Tibial artery (tissue), 4 donors: ENCODE measurements at regions not wholly inside any gene's neighbourhood (a gene's known extent, or its start where the extent isn't known, plus 50 kb on each side); places are given as distances from the start of the nearest gene placed in this dataset.

Source experiments
- DNase-seq, 2 donors: peaks; one replicate each; pipeline ENCODE4 v3.0.0-alpha.2; 2019
- H3K27ac ChIP-seq, 2 donors: fragments of 200-600 bp; sonication (generic) in 1 of 2; 1 replicate in 1 of 2; 2 replicates in 1 of 2; pipeline ENCODE4 v1.5.1; 2018 to 2019; ENCODE audit warnings: mild to moderate bottlenecking in 1 of 2
- H3K27me3 ChIP-seq, 2 donors: fragments of 200-600 bp; sonication (generic) in 1 of 2; one replicate each; pipeline versions ENCODE4 v1.5.1 to v1.6.0; 2016 to 2019
- H3K36me3 ChIP-seq, 3 donors: fragments of 200-600 bp; sonication (generic) in 2 of 3; one replicate each; pipeline ENCODE4 v1.5.1; 2016 to 2019; ENCODE audit warnings: mild to moderate bottlenecking in 2 of 3
- H3K4me1 ChIP-seq, 4 donors: fragments of 200-600 bp; sonication (generic) in 2 of 4; 1 replicate in 3 of 4; 2 replicates in 1 of 4; pipeline ENCODE4 v1.5.1; 2016 to 2019
- H3K4me3 ChIP-seq, 2 donors: fragments of 200-600 bp; sonication (generic) in 1 of 2; 1 replicate in 1 of 2; 2 replicates in 1 of 2; pipeline ENCODE4 v1.5.1; 2018 to 2019; ENCODE audit warnings: mild to moderate bottlenecking in 2 of 2
- H3K9me3 ChIP-seq, 3 donors: fragments of 200-600 bp; sonication (generic) in 1 of 3; one replicate each; pipeline ENCODE4 v1.5.1; 2016 to 2019
- CTCF ChIP-seq, 2 experiments: fragments of 200-600 bp in 1 of 2; fragments of 450-650 bp in 1 of 2; IDR thresholded peaks; one replicate each; pipeline ENCODE4 v1.5.1; 2017 to 2019; ENCODE audit warnings: antibody characterized with exemption in 2 of 2, mild to moderate bottlenecking in 1 of 2, moderate library complexity in 1 of 2
- intact Hi-C: fragments of 100-400 bp; cut with DNase I; formaldehyde crosslinking; loops from one replicate; pipeline ENCODE4 v1.15.0; 2023; ENCODE audit warnings: low total_unique reads

- no peak for DNase-seq
- no peak for TF ChIP-seq CTCF (IDR thresholded peaks at IDR 0.05)
These were observed 125.2 kb upstream of the PIK3C3 start for GRCh38 chr18:41829647-41830516.

GRCh38 chr18:41828137-41828536 lies 126.9 kb upstream of the PIK3C3 start:
- intact Hi-C loops = no loop called here
- no peaks in the 10 kb centered on the region for H3K36me3 ChIP-seq
- H3K4me1 ChIP-seq = no peaks in the 10 kb centered on the region
- H3K27me3 ChIP-seq = no peaks in the 10 kb centered on the region
- H3K27ac ChIP-seq = no peak overlapping the region
- H3K9me3 ChIP-seq = no peaks in the 10 kb centered on the region
- no peak for TF ChIP-seq CTCF (IDR thresholded peaks at IDR 0.05)
- no peak overlapping the region for H3K4me3 ChIP-seq
- no peak for DNase-seq

More at GRCh38 chr18:41829647-41830516, 125.2 kb upstream of the PIK3C3 start:
- no peak overlapping the region for H3K4me3 ChIP-seq
- no peaks in the 10 kb centered on the region for H3K36me3 ChIP-seq
- no peaks in the 10 kb centered on the region for H3K4me1 ChIP-seq
- no peak overlapping the region for H3K27ac ChIP-seq
- H3K27me3 ChIP-seq = no peaks in the 10 kb centered on the region
- H3K9me3 ChIP-seq = no peaks in the 10 kb centered on the region
- intact Hi-C loops = no loop called here

- Histone ChIP-seq H3K9me3 (no peaks in the 10 kb centered on the region), H3K36me3 (no peaks in the 10 kb centered on the region), H3K27ac (no peak overlapping the region), H3K4me3 (no peak overlapping the region), H3K27me3 (no peaks in the 10 kb centered on the region), H3K4me1 (no peaks in the 10 kb centered on the region)
- intact Hi-C loops = no loop called here
- DNase-seq = no peak
- no peak for TF ChIP-seq CTCF (IDR thresholded peaks at IDR 0.05)
These were observed 134.2 kb upstream of the PIK3C3 start for GRCh38 chr18:41820784-41821183.

GRCh38 chr18:41818381-41819355 lies 136.4 kb upstream of the PIK3C3 start:
- intact Hi-C loops = no loop called here
- H3K27ac ChIP-seq = no peak overlapping the region
- H3K36me3 ChIP-seq = no peaks in the 10 kb centered on the region
- H3K9me3 ChIP-seq = no peaks in the 10 kb centered on the region
- no peak overlapping the region for H3K4me3 ChIP-seq
- H3K27me3 ChIP-seq = no peaks in the 10 kb centered on the region
- no peak for DNase-seq
- no peaks in the 10 kb centered on the region for H3K4me1 ChIP-seq
- TF ChIP-seq CTCF (IDR thresholded peaks at IDR 0.05) = no peak

GRCh38 chr18:41814651-41815050 lies 140.4 kb upstream of the PIK3C3 start:
- Histone ChIP-seq H3K27me3 (no peaks in the 10 kb centered on the region), H3K36me3 (no peaks in the 10 kb centered on the region), H3K4me3 (no peak overlapping the region), H3K27ac (no peak overlapping the region), H3K9me3 (no peaks in the 10 kb centered on the region), H3K4me1 (no peaks in the 10 kb centered on the region)
- DNase-seq = no peak
- intact Hi-C loops = no loop called here
- TF ChIP-seq CTCF (IDR thresholded peaks at IDR 0.05) = no peak
